ENCODE measurements at regions not wholly inside any gene's neighbourhood (a gene's known extent, or its start where the extent isn't known, plus 50 kb on each side); places are given as distances from the start of the nearest gene placed in this dataset.

DNA sequence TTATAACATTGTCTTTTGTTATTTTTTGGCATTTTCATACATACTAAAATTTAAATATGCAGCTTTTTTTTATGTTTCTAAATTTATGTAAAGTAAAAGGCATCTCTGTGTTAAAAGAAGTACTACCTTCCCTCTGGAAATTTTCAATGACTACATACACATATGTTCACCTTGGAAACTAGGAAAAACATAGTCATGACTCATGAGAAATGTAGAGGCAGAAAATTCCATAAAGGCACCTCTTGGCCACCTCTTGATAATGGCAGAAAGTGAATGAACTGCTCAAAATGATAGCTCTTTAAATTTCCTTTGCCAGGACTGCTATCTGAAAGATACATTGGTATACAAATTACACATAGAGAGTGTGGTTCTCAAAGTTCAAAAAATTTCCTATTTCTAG is 889.1 kb upstream of the ZEB2 start:
- no peaks in the 10 kb centered on the region for H3K4me1 ChIP-seq (ENCODE audit: insufficient read depth)
- H3K4me3 ChIP-seq: no peak overlapping the region
- DNase-seq: no peak
- H3K36me3 ChIP-seq: no peaks in the 10 kb centered on the region
- intact Hi-C loops (cut with DNase I): no loop called here
- H3K9me3 ChIP-seq: no peaks in the 10 kb centered on the region
- no peaks in the 10 kb centered on the region for H3K27me3 ChIP-seq
- TF ChIP-seq EP300 (IDR thresholded peaks at IDR 0.05): no peak
- TF ChIP-seq CTCF (IDR thresholded peaks at IDR 0.05): no peak
- TF ChIP-seq POLR2A (IDR thresholded peaks at IDR 0.05): no peak
- H3K27ac ChIP-seq: no peak overlapping the region

DNA sequence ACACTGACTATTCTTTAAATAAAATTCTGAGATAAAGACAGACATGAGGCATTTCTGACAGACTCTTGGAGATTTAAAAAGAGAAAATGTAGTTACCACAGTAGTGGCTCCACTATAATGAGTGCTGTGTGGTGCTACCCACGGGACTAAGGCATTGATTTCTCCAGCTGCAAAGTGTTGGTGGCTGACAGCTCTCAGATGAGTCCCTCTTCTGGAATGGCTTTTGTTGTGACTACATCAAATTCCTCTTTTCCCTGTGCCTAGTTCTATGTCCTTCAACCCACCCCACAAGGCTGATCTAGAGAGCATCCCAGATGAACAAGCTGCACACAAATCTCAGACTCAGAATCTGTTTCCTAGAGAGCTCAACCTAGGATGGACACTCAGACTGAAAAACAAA is 884.8 kb upstream of the ZEB2 start:
- Histone ChIP-seq H3K36me3 (no peaks in the 10 kb centered on the region), H3K27ac (no peak overlapping the region), H3K4me3 (no peak overlapping the region), H3K9me3 (no peaks in the 10 kb centered on the region), H3K4me1 (ENCODE audit: insufficient read depth) (no peaks in the 10 kb centered on the region), H3K27me3 (no peaks in the 10 kb centered on the region)
- intact Hi-C loops (cut with DNase I): no loop called here
- TF ChIP-seq POLR2A (IDR thresholded peaks at IDR 0.05): no peak
- no peak for TF ChIP-seq CTCF (IDR thresholded peaks at IDR 0.05)
- no peak for TF ChIP-seq EP300 (IDR thresholded peaks at IDR 0.05)
- 13 to 29% (median 14%) methylated on average over 1 of the region's 1 CpG for WGBS, 3 donors
- DNase-seq: no peak

- 87 to 96% (median 91%) methylated on average over 2 of the region's 2 CpGs for WGBS, 3 donors
- Histone ChIP-seq H3K9me3 (no peaks in the 10 kb centered on the region), H3K4me3 (no peak overlapping the region), H3K27me3 (no peaks in the 10 kb centered on the region), H3K36me3 (no peaks in the 10 kb centered on the region), H3K4me1 (ENCODE audit: insufficient read depth) (no peaks in the 10 kb centered on the region), H3K27ac (no peak overlapping the region)
- TF ChIP-seq CTCF (IDR thresholded peaks at IDR 0.05) (no peak), POLR2A (IDR thresholded peaks at IDR 0.05) (no peak), EP300 (IDR thresholded peaks at IDR 0.05) (no peak)
- intact Hi-C loops (cut with DNase I): no loop called here
- no peak for DNase-seq
These were observed 882.9 kb upstream of the ZEB2 start for GRCh38 chr2:145402706-145403277.

DNA sequence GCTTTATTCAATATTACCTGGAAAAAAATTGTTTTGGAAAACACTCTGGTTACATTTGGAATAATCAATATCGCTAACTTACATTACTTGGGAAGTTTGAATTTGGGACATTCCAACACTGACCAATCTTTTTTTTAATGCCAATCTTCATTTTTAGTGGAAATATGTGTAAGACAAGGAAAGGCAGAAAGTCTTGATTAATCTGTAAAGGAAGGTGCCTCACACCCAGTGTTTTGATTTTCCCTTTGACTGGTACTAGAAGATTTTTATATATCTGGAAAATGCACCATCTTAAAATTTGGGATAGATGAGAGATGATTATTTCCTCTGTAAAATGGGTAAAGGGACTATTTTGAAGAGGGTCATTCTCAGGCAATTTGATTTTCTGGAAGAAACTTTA is 879.2 kb upstream of the ZEB2 start:
- intact Hi-C loops (cut with DNase I): no loop called here
- no peak for DNase-seq
- H3K4me3 ChIP-seq: no peak overlapping the region
- no peaks in the 10 kb centered on the region for H3K27me3 ChIP-seq
- no peak for TF ChIP-seq POLR2A (IDR thresholded peaks at IDR 0.05)
- TF ChIP-seq EP300 (IDR thresholded peaks at IDR 0.05): no peak
- TF ChIP-seq CTCF (IDR thresholded peaks at IDR 0.05): no peak
- H3K4me1 ChIP-seq (ENCODE audit: insufficient read depth): no peaks in the 10 kb centered on the region
- H3K36me3 ChIP-seq: no peaks in the 10 kb centered on the region
- H3K27ac ChIP-seq: no peak overlapping the region
- WGBS, 3 donors: 0 to 99% (median 70%) methylated on average over 1 of the region's 1 CpG
- H3K9me3 ChIP-seq: no peaks in the 10 kb centered on the region
